ENCODE measurements at regions not wholly inside any gene's neighbourhood (a gene's known extent, or its start where the extent isn't known, plus 50 kb on each side); places are given as distances from the start of the nearest gene placed in this dataset.
"Not testable (repeated sequence)": the region's sequence is repeated elsewhere in the genome, so short reads cannot be mapped to it uniquely, and the experiment has no call there.

- H3K4me1 Mint-ChIP-seq = no peaks in the 10 kb centered on the region
- no peak overlapping the region for H3K4me3 Mint-ChIP-seq
- H3K27me3 Mint-ChIP-seq = no peaks in the 10 kb centered on the region
- H3K36me3 Mint-ChIP-seq = no peaks in the 10 kb centered on the region
- ATAC-seq = no peak
- H3K9me3 Mint-ChIP-seq = peaks cover 3% of the 10 kb centered on the region
- no peak overlapping the region for H3K27ac Mint-ChIP-seq
Observed at GRCh38 chr4:64870558-64870957, 461.3 kb upstream of the TECRL start.

GRCh38 chr4:64857815-64858214 lies 448.6 kb upstream of the TECRL start:
- H3K4me1 Mint-ChIP-seq = no peaks in the 10 kb centered on the region
- H3K27ac Mint-ChIP-seq = no peak overlapping the region
- H3K4me3 Mint-ChIP-seq = no peak overlapping the region
- ATAC-seq = no peak
- H3K27me3 Mint-ChIP-seq = no peaks in the 10 kb centered on the region
- H3K36me3 Mint-ChIP-seq = no peaks in the 10 kb centered on the region
- H3K9me3 Mint-ChIP-seq = peaks cover 1% of the 10 kb centered on the region

- Mint-ChIP-seq H3K4me3 (no peak overlapping the region), H3K27me3 (no peaks in the 10 kb centered on the region), H3K4me1 (no peaks in the 10 kb centered on the region), H3K36me3 (no peaks in the 10 kb centered on the region), H3K27ac (no peak overlapping the region), H3K9me3 (peaks cover 5% of the 10 kb centered on the region)
- no peak for ATAC-seq
Observed at GRCh38 chr4:64857198-64857597, 447.9 kb upstream of the TECRL start.

- H3K4me1 Mint-ChIP-seq = no peaks in the 10 kb centered on the region
- no peak overlapping the region for H3K27ac Mint-ChIP-seq
- no peak for ATAC-seq
- no peak overlapping the region for H3K4me3 Mint-ChIP-seq
- no peaks in the 10 kb centered on the region for H3K36me3 Mint-ChIP-seq
- H3K27me3 Mint-ChIP-seq = no peaks in the 10 kb centered on the region
- peaks cover 10% of the 10 kb centered on the region for H3K9me3 Mint-ChIP-seq
Observed at GRCh38 chr4:64846417-64846816, 437.2 kb upstream of the TECRL start.

- no peaks in the 10 kb centered on the region for H3K4me1 Mint-ChIP-seq
- H3K27ac Mint-ChIP-seq = no peak overlapping the region
- H3K27me3 Mint-ChIP-seq = no peaks in the 10 kb centered on the region
- H3K4me3 Mint-ChIP-seq = no peak overlapping the region
- no peaks in the 10 kb centered on the region for H3K36me3 Mint-ChIP-seq
- peaks cover under 1% of the 10 kb centered on the region for H3K9me3 Mint-ChIP-seq
- ATAC-seq = no peak
Observed at GRCh38 chr4:64829749-64830148, 420.5 kb upstream of the TECRL start.

- Mint-ChIP-seq H3K4me3 (no peak overlapping the region), H3K9me3 (peaks cover 3% of the 10 kb centered on the region), H3K27me3 (no peaks in the 10 kb centered on the region), H3K27ac (no peak overlapping the region), H3K36me3 (no peaks in the 10 kb centered on the region), H3K4me1 (no peaks in the 10 kb centered on the region)
- no peak for ATAC-seq
Observed at GRCh38 chr4:64824591-64824990, 415.3 kb upstream of the TECRL start.

GRCh38 chr4:64822405-64822804 lies 413.2 kb upstream of the TECRL start:
- Mint-ChIP-seq H3K27me3 (no peaks in the 10 kb centered on the region), H3K27ac (no peak overlapping the region), H3K4me3 (no peak overlapping the region), H3K36me3 (no peaks in the 10 kb centered on the region), H3K4me1 (no peaks in the 10 kb centered on the region), H3K9me3 (peaks cover 3% of the 10 kb centered on the region)
- ATAC-seq = no peak

GRCh38 chr4:64821219-64821976 lies 412.1 kb upstream of the TECRL start:
- Mint-ChIP-seq H3K27ac (no peak overlapping the region), H3K36me3 (no peaks in the 10 kb centered on the region), H3K4me1 (no peaks in the 10 kb centered on the region), H3K9me3 (peaks cover 3% of the 10 kb centered on the region), H3K4me3 (no peak overlapping the region), H3K27me3 (no peaks in the 10 kb centered on the region)
- ATAC-seq = no peak

- no peak for ATAC-seq
- H3K4me1 Mint-ChIP-seq = no peaks in the 10 kb centered on the region
- H3K4me3 Mint-ChIP-seq = no peak overlapping the region
- no peaks in the 10 kb centered on the region for H3K27me3 Mint-ChIP-seq
- no peak overlapping the region for H3K27ac Mint-ChIP-seq
- no peaks in the 10 kb centered on the region for H3K36me3 Mint-ChIP-seq
- peaks cover 2% of the 10 kb centered on the region for H3K9me3 Mint-ChIP-seq
Observed at GRCh38 chr4:64814616-64815015, 405.4 kb upstream of the TECRL start.

GRCh38 chr4:64807821-64808220 lies 398.6 kb upstream of the TECRL start:
- Mint-ChIP-seq H3K4me3 (no peak overlapping the region), H3K9me3 (peaks cover 14% of the 10 kb centered on the region), H3K4me1 (no peaks in the 10 kb centered on the region), H3K36me3 (no peaks in the 10 kb centered on the region), H3K27ac (no peak overlapping the region), H3K27me3 (no peaks in the 10 kb centered on the region)
- ATAC-seq = no peak

GRCh38 chr4:64799751-64800150 lies 390.5 kb upstream of the TECRL start:
- ATAC-seq = no peak
- Mint-ChIP-seq H3K9me3 (peaks cover 14% of the 10 kb centered on the region), H3K4me3 (no peak overlapping the region), H3K27ac (no peak overlapping the region), H3K4me1 (no peaks in the 10 kb centered on the region), H3K36me3 (no peaks in the 10 kb centered on the region), H3K27me3 (no peaks in the 10 kb centered on the region)

GRCh38 chr4:64798828-64799227 lies 389.6 kb upstream of the TECRL start:
- H3K4me1 Mint-ChIP-seq, H3K36me3 Mint-ChIP-seq, H3K4me3 Mint-ChIP-seq, ATAC-seq, H3K27ac Mint-ChIP-seq, H3K9me3 Mint-ChIP-seq, H3K27me3 Mint-ChIP-seq: not testable (repeated sequence)

- no peaks in the 10 kb centered on the region for H3K36me3 Mint-ChIP-seq
- no peak overlapping the region for H3K27ac Mint-ChIP-seq
- no peak overlapping the region for H3K4me3 Mint-ChIP-seq
- H3K27me3 Mint-ChIP-seq = no peaks in the 10 kb centered on the region
- ATAC-seq = no peak
- H3K4me1 Mint-ChIP-seq = no peaks in the 10 kb centered on the region
- no peaks in the 10 kb centered on the region for H3K9me3 Mint-ChIP-seq
Observed at GRCh38 chr4:64796581-64796980, 387.3 kb upstream of the TECRL start.

GRCh38 chr4:64784125-64784524 lies 374.9 kb upstream of the TECRL start:
- Mint-ChIP-seq H3K36me3 (no peaks in the 10 kb centered on the region), H3K4me3 (no peak overlapping the region), H3K27me3 (no peaks in the 10 kb centered on the region), H3K4me1 (no peaks in the 10 kb centered on the region), H3K27ac (no peak overlapping the region), H3K9me3 (no peaks in the 10 kb centered on the region)
- no peak for ATAC-seq

GRCh38 chr4:64781737-64782326 lies 372.6 kb upstream of the TECRL start:
- H3K4me1 Mint-ChIP-seq = no peaks in the 10 kb centered on the region
- no peaks in the 10 kb centered on the region for H3K36me3 Mint-ChIP-seq
- no peaks in the 10 kb centered on the region for H3K27me3 Mint-ChIP-seq
- no peak overlapping the region for H3K4me3 Mint-ChIP-seq
- no peaks in the 10 kb centered on the region for H3K9me3 Mint-ChIP-seq
- no peak overlapping the region for H3K27ac Mint-ChIP-seq
- ATAC-seq = no peak

GRCh38 chr4:64780664-64781063 lies 371.4 kb upstream of the TECRL start:
- no peak for ATAC-seq
- Mint-ChIP-seq H3K27ac (no peak overlapping the region), H3K36me3 (no peaks in the 10 kb centered on the region), H3K4me3 (no peak overlapping the region), H3K9me3 (no peaks in the 10 kb centered on the region), H3K27me3 (no peaks in the 10 kb centered on the region), H3K4me1 (no peaks in the 10 kb centered on the region)

Measured in stimulated activated memory B cell treated with anti-CD40 and anti-IgM and Interleukin-4, amounts not matched to agents 10 μg/mL and 1 μg/mL and 100 μg/mL, for 72 hours (primary cell).